Stimulated activated CD8-positive, alpha-beta memory T cell treated with anti-CD3 and anti-CD28 coated beads, Interleukin-15, amount 100 ng/mL, for 48 hours (primary cell): ENCODE measurements at regions not wholly inside any gene's neighbourhood (a gene's known extent, or its start where the extent isn't known, plus 50 kb on each side); places are given as distances from the start of the nearest gene placed in this dataset.
"Not testable (repeated sequence)": the region's sequence is repeated elsewhere in the genome, so short reads cannot be mapped to it uniquely, and the experiment has no call there.

ENCODE experiments used
- DNase-seq, 2 donors: peaks; one replicate each; pipeline ENCODE4 v3.0.0-alpha.2; 2020; ENCODE audit warnings: low read depth in 2 of 2

DNA sequence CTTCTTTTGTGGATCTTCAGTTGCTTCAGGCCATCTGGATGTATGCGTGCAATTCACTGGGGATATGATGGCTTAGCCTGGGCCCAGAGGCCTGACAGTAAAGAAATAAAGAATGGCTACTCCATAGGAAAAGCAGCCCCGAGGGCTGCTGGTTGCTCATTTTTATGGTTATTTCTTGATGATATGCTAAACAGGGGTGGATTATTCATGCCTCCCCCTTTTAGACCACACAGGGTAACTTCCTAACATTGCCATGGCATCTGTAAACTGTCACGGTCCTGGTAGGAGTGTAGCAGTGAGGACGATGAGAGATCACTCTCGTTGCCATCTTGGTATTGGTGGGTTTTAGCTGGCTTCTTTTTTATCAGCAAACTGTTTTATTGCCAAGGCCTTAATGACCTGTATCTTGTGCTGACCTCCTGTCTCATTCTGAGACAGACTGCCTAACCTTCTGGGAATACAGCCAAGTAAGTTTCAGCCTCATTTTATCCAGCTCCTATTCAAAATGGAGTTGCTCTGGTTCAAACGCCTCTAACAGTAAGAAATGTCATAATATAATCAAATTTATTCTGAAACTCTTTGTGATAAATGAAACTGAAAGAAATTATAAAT is 60.5 kb downstream of the DSEL start:
- no peak for DNase-seq

DNA sequence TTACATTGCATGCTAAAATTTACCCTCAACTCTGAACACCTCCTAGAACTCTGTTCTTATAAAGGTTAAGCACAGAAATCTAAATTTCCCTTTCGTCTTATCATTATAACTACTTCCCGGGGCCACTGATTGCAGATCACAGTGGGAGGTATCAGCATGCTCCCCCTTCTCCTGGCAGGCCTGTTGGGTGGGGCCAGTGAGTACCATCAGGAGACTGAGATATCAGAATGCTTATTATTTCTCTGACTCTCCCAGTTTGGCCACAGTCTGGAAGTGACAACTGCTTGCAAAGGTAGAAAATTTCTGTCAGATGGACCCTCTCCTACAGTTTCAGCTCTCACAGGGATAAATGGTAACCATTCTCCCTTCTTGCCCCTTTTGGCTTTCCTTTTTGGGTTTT is 62.6 kb downstream of the DSEL start:
- DNase-seq, result no peak

DNA sequence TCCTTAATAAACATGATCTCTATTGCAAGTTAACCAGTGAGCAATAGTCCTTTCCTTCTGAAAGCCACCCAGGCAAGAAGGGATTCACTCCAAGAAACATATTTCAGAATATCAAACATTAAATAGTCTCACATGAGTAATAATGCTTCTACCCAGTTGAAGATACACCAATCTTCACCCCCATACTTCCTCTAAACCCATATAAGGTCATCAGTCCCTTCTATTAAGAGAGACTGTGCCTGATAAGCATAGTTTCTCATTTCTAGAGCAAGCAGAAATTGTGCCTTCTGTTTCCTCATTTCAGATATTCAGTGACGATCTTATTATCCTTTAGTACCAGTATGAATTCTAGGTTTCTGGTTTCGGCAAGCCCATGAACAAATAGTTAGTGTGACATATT is 64.6 kb downstream of the DSEL start:
- DNase-seq, result no peak

DNA sequence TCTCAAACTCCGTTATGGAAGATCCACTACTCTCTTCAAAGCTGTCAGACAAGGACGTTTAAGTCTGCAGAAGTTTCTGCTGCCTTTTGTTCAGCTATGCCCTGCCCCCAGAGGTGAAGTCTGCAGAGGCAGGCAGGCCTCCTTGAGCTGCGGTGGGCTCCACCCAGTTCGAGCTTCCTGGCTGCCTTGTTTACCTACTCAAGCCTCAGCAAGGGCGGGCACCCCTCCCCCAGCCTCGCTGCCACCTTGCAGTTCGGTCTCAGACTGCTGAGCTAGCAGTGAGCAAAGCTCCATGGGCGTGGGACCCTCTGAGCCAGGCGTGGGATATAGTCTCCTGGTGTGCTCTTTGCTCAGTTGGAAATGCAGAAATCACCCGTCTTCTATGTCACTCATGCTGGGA is 65.4 kb downstream of the DSEL start:
- DNase-seq, result not testable (repeated sequence)

DNA sequence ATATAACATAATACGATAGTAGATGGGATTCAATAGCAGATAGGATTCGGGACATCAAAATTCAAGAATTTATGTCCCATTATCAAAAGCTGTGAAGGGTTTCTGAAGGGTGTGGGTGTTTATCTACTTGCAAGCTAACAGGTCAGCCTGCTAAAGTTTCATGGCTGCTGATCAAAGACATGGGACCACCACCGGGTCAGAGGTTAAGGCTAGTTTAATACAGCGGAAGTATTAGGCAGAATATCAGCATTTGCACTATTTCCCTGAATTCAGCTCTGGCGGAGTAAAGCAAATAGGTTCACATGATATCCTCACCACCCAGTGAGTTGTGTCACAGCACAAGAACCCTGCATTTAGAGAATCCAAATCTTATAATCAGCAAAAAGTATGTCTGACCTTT is 82.5 kb downstream of the DSEL start:
- DNase-seq, result no peak

DNA sequence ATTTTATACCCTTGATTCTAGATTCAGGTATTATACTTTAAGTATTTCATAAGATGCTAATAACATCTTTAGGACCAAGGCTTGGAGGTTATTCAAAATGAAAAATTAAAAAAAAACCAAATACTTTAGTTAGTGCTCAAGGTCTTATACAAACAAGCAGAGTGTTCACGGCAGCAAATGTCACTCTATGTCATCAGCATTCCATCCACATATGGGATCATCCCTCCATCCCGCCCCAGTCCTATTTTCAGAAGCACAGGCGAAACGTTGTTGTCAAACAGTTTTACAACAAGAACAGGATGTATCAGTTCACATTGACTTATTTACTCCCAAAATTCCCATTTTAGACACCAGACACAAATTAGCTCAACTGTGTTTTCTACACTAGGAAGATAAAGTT is 83.7 kb downstream of the DSEL start:
- no peak for DNase-seq

DNA sequence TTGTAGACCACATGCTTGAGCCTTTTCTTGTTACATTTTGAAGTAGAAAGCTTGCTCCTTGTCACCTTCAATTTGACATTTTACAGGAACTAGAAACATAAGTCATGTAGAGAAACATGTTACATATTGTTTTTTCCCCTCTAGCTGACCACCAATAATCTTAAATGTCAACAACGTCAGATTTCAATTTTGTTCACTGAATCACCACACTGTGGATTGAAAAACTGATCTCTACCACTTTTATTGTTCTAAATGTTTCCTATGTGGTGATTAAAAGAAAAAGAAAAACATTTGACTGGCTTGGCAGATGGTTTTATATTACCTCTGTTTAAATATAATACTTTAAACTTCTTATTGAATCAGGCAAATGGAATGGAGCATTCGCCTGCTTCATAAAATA is 87.7 kb downstream of the DSEL start:
- DNase-seq, result no peak

DNA sequence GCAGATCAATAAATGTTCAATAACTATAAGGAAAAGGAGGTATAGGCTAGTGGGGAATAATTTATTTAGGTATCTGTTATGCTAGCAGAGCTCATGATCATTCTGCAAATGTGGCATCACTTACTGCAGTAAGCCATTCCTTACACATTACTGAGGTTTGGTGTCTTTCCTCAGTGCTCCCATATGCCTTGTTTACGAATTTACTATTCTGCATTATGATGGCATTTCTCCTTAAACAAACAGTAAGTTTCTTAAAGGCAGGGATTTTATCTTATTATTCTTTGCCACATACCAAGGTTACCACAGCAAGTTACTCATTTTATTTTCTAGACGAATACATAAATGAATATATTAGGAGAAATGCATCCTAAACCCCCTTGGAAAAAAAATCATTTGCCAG is 88.4 kb downstream of the DSEL start:
- no peak for DNase-seq

DNA sequence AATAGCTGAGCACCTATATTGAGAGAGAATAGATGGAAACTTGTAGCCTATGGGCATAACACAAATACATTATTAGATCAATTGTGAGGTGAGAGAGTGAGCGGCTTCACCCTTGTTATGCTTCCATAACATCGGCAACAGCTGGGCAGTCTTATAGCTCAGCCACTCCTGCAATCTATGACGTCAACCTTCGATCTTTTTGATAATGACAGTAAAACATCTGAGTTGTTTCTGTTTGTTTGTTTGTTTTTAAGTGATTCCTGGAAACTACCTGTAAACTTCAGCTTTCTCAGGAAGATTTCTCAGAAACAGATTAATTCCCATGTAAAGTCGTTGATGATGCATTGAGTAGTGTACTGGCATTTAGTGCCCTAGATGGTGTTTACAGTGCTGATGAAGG is 90.0 kb downstream of the DSEL start:
- no peak for DNase-seq

DNA sequence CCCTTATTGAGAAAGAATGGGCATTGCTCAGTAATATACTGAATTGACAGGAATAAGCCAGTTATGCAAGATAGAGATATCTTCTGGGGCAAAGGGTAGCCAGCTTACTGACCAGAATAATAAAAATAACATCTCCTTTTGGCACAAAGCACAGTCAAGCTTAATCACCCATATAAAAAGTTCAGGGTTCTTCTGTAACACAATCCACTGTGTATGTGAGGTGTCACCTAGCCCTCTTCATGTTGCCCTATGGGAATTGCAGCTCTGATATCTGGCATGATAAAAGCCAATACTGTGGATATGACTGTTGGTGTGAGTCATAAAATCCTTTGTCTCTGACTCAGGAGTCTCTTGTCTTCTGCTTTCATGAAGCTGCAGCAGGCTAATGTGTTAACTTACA is 90.8 kb downstream of the DSEL start:
- DNase-seq, result no peak

DNA sequence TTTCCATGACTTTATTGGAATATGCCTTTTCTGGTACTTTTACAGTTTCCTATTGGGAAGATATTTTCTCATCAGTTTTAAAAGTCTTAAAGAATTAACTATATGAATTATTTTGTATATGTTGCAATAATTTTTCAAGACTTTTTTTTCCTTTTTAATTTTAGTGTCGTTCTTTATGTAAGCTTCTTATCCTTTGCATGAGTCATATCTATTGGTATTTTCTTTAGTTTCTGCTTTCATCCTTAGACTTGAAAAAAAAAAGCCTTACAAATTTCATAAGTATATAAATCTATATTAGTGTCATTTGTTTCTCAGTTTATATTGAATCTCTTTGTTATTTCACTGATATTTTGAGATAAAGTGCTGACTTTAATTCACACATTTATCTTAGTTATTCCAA is 94.9 kb downstream of the DSEL start:
- no peak for DNase-seq

DNA sequence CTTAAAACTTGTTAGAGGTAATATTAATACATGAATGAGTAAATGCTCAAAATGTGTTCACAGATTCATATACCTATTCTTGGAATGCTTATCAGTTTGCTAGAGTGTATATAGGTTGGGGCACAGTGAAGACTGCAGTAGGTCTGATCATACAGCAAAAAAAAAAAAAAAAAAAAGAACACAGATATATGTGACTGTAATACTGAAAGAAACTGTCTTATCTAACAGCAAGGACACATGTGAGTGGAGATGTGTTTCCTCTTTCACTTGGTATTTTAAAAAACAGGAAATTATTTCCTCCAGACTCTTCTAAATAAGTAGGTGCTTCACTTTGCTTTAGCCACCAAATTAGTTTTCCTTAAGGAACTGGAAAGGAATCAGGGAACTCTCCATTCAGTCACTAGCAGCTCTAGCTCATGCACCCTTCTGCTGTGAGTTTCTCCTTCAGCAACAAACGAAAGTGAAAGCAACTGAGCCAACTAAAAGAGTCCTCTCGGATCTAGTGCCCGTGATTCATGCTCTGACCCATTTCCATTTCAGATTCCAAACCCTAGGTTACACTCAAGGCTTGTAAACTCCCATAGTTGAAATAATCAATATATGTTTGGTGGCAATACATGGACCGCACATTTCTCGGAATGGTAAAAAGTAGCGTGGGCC is 98.5 kb downstream of the DSEL start:
- no peak for DNase-seq

DNA sequence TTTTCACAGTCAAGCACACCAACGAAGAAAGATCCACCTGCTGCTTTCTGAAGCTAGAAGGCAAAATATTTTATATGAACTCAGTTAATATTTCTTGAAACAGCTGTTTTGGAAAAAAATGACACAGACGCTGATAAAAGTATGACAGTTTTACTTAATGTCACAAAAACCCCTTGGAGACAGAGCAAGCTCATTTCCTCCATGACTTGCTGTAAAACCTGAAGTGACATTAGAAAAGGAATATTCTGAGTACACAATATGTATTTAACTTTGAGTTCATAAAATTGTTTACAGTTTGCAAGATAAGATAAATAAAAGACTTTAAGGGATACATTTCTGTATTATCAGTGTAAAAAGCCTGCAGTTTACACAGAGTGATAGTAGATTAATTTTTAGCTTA is 105.4 kb downstream of the DSEL start:
- DNase-seq, result no peak

DNA sequence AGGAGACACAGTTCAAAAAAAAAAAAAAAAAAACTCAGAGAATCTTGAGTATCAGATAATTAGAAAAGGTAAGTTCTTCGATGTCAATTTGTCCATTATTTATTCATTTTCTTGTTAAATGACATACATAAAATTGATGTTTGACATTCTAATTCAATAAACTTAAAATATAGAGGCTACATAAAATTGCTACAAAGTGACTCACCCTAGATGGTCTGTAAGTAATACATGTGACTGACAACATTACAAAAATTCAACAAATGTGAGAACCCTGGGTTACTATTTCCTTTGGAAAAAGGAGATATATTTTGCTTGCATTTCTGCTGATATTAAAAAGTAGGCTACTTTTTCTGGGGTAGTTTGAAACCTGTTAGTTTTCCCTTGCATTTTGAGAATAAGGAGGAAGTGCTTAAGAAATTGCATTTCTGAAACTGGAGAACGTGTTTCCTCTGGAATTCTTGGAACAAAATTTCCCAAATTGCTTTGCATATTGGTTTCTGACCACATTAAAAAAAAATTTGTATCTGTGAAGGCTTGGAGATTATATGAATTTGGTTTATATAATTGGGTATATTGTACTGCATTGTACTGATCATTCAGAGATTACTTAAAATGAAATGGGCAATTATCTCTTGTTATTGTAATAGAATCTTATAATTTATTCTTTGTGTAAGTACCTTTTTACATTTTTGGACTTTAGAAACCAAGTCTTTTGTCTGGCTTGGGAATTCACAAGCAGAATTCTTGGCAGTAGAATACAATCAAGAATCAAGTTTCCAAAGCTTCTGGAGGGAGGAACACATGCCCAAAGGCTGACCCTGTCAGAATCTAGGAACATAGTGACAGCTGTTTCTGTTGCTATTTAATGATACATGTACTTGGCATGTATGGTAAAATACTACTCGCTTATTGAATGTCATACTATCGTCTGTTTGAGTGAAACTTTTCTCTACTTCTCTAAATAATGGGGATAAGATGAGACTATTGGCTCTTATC is 106.1 kb downstream of the DSEL start:
- no peak for DNase-seq

DNA sequence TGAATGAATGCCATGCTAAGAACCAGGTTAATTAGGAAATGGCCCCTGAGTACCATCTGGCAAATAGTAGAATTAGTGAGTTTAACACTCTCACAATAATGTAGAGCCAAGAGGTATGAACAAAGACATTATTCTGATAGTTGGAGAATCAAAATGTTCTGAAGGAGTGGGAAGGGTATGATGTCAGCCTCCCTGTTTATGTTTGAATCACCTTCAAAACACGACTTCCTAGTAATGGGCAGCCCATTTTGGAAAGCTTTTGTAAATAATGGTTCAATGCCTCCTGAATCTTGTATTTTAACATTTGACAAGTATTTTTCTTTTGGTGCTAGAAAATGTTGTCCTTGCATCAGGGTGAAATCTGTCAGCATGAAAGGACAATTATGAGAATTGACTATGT is 108.3 kb downstream of the DSEL start:
- DNase-seq, result no peak

DNA sequence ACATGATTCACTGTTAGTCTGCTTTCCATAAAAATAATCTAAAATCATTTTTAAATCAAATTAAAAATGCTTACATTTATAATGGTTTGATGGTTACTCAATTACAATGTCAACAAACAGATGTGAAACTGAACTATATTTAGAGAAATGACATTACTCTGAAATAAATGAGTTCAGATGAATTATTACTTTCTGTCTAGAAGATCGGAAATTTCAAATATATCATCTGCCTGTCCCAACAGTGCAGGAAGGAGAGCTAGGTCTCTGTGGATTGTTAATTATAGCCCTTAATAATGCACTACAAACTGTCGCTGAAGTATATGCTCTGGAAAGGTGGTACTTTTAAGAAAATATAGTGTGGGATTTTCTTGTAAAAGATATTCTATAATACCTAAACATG is 109.8 kb downstream of the DSEL start:
- no peak for DNase-seq

DNA sequence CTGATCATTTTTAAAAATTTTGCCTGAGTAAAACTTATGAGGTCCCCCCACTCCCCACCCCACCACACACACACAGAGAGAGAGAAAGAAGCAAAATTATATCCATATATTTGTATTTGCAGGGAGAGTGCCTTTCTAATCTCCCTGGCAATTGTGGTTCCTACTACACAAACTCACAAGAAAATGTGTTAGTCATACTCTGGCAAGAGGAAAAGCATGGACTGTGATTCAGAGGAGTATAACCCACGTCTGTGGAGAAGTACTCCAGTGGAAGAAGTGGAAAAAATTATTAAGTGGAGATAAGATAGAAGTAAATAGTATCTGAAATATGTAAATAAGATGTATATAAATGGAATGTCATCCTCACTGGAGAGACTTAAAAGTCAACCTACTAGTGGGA is 114.0 kb downstream of the DSEL start:
- DNase-seq, result no peak

DNA sequence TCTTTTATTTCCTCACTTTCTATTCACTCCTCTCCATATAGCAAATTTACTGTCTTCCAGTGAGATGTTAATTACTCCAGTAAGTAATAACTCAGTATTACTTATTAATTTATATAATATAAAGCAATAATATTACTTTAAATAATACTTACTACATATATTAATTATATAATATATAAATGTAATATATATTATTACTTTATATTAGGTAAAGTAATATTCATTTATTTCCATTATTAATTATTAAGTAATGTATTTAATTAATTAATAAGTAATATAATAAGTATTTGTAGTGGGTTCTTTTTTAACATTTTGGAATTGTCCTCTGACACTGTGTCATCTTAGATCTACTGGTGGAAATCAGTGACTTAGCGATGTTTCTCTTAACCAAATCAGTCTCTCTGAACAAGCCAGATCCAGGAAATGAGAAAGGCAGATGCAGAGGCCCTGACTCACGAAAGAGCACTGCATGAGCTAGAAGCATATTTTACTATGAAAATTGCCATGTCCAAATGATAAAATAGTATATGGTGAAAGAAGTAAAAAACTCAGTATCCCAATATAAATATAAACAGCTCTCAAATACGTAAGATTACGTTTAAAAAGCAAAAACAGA is 115.9 kb downstream of the DSEL start:
- no peak for DNase-seq

DNA sequence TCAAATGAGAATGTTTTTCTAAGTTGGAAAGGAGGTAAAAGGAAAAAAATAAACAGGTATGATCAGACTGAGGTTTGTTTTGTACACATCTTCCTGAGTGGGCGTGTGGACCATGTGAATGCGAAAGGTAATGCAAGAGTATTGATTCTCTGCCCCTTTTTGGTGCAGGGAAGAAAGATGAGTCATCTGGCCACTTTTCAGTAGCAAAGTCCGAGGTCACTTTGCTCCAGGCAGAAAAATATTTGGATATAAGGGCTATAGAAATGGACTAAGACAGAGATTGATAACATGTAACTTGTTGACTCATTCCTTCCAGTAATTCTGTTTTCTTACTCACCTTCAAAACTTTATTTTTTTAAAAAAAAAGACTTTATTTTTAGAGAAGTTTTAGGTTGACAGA is 130.5 kb downstream of the DSEL start:
- DNase-seq, result no peak

DNA sequence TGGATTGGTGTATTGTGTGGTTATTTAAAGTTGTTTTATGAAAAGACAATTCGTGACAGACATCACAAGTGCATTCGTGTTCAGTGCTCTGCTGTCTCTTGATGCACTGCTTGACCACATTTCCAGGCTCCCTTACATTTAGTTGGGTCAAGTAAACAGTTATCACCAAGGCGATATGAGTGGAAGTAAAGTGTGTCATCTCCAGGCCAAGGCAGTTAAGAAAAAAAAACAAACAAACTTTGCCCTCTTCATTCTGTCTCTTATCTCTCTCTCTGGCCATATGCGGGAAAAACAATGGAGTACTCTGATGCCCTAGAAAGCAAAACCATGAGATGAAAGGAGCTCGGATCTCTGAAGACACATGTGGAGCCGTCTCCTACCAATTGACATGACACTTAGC is 131.1 kb downstream of the DSEL start:
- no peak for DNase-seq

DNA sequence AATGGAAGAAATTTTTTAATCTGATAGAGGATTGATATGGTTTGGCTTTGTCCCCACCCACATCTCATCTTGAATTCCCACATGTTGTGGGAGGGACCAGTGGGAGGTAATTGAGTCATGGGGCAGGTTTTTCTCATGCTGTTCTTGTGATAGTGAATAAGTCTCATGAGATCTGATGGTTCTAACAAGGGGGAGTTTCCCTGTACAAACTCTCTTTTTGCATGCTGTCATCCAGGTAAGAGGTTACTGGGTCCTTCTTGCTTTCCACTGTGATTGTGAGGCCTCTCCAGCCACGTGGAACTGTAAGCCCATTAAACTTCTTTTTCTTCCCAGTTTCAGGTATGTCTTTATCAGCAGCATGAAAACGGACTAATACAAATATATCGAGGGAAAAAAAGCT is 132.5 kb downstream of the DSEL start:
- DNase-seq, result not testable (repeated sequence)

DNA sequence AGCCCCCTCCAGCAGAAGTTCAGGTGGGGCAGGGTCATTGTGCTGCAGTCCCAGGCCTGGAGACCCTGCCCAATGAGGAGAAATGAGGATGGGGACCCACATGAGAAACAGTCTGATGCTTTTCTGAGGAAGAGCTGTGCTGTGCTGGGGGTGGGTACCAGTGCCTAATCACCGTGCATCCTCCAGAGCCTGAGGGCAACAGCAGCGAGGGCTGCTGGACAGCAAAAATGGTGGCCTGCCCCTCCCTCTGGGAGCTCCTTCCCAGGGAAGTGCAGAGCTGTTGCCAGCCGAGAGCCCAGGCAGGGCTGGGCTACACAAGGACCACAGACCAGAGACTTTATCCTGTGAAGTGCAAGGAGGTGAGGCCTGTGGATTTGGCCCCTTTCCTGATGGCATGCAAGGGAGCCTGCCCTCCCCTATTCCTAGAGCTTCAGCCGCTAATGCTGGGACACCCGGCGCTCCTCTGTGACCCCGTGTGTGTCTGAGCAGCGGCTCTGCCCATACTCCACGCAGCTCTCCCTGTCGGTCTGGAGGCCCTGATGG is 134.8 kb downstream of the DSEL start:
- no peak for DNase-seq
